IPS-15b (cell line): ENCODE measurements at regions not wholly inside any gene's neighbourhood (a gene's known extent, or its start where the extent isn't known, plus 50 kb on each side); places are given as distances from the start of the nearest gene placed in this dataset.

Experiments used
- H3K27me3 ChIP-seq: one replicate; pipeline ENCODE4 v1.6.1; 2013; ENCODE audit warnings: low read length; ENCODE audit not compliant: control insufficient read depth, insufficient read depth
- H3K36me3 ChIP-seq: one replicate; pipeline ENCODE4 v1.6.1; 2013; ENCODE audit warnings: low read length; ENCODE audit not compliant: control insufficient read depth, insufficient read depth
- H3K4me1 ChIP-seq: one replicate; pipeline ENCODE4 v1.6.1; 2013; ENCODE audit warnings: mild to moderate bottlenecking, low read length; ENCODE audit not compliant: control insufficient read depth, insufficient read depth
- H3K4me3 ChIP-seq: one replicate; pipeline ENCODE4 v1.5.1; 2013; ENCODE audit warnings: low read depth, low read length
- H3K9ac ChIP-seq: one replicate; pipeline ENCODE4 v1.6.1; 2013; ENCODE audit warnings: low read depth, mild to moderate bottlenecking, low read length
- H3K9me3 ChIP-seq: one replicate; pipeline ENCODE4 v1.6.1; 2013; ENCODE audit warnings: mild to moderate bottlenecking, low read length; ENCODE audit not compliant: control insufficient read depth, insufficient read depth

GRCh38 chr9:8139756-8140155 is 340.2 kb upstream of the DMAC1 start:
- H3K27me3 ChIP-seq = no peaks in the 10 kb centered on the region
- peaks cover 4% of the 10 kb centered on the region for H3K4me1 ChIP-seq
- no peaks in the 10 kb centered on the region for H3K36me3 ChIP-seq
- H3K4me3 ChIP-seq = no peak overlapping the region
- no peak overlapping the region for H3K9ac ChIP-seq
- no peaks in the 10 kb centered on the region for H3K9me3 ChIP-seq

GRCh38 chr9:8136477-8136876 is 336.9 kb upstream of the DMAC1 start:
- no peaks in the 10 kb centered on the region for H3K9me3 ChIP-seq
- H3K4me1 ChIP-seq = peaks cover 4% of the 10 kb centered on the region
- no peaks in the 10 kb centered on the region for H3K36me3 ChIP-seq
- no peak overlapping the region for H3K4me3 ChIP-seq
- H3K27me3 ChIP-seq = no peaks in the 10 kb centered on the region
- no peak overlapping the region for H3K9ac ChIP-seq

- Histone ChIP-seq H3K4me1 (peaks cover 4% of the 10 kb centered on the region), H3K4me3 (no peak overlapping the region), H3K27me3 (no peaks in the 10 kb centered on the region), H3K36me3 (no peaks in the 10 kb centered on the region), H3K9ac (no peak overlapping the region), H3K9me3 (no peaks in the 10 kb centered on the region)
Measured at GRCh38 chr9:8134635-8135034, 335.1 kb upstream of the DMAC1 start.

- H3K4me3 ChIP-seq = no peak overlapping the region
- H3K36me3 ChIP-seq = no peaks in the 10 kb centered on the region
- H3K9me3 ChIP-seq = no peaks in the 10 kb centered on the region
- H3K4me1 ChIP-seq = no peaks in the 10 kb centered on the region
- no peaks in the 10 kb centered on the region for H3K27me3 ChIP-seq
- H3K9ac ChIP-seq = no peak overlapping the region
Measured at GRCh38 chr9:8133606-8134005, 334.0 kb upstream of the DMAC1 start.

- no peaks in the 10 kb centered on the region for H3K36me3 ChIP-seq
- no peak overlapping the region for H3K4me3 ChIP-seq
- H3K27me3 ChIP-seq = no peaks in the 10 kb centered on the region
- no peaks in the 10 kb centered on the region for H3K4me1 ChIP-seq
- H3K9ac ChIP-seq = no peak overlapping the region
- no peaks in the 10 kb centered on the region for H3K9me3 ChIP-seq
Measured at GRCh38 chr9:8115570-8115969, 316.0 kb upstream of the DMAC1 start.

GRCh38 chr9:8114826-8115225 is 315.2 kb upstream of the DMAC1 start:
- no peak overlapping the region for H3K9ac ChIP-seq

GRCh38 chr9:8106362-8106761 is 306.8 kb upstream of the DMAC1 start:
- H3K4me3 ChIP-seq = no peak overlapping the region

More at GRCh38 chr9:8114826-8115225, 315.2 kb upstream of the DMAC1 start:
- Histone ChIP-seq H3K36me3 (no peaks in the 10 kb centered on the region), H3K9me3 (no peaks in the 10 kb centered on the region), H3K4me1 (no peaks in the 10 kb centered on the region), H3K4me3 (no peak overlapping the region), H3K27me3 (no peaks in the 10 kb centered on the region)

GRCh38 chr9:8101607-8102006 is 302.0 kb upstream of the DMAC1 start:
- Histone ChIP-seq H3K4me3 (no peak overlapping the region), H3K4me1 (no peaks in the 10 kb centered on the region), H3K9me3 (no peaks in the 10 kb centered on the region), H3K27me3 (no peaks in the 10 kb centered on the region), H3K9ac (no peak overlapping the region), H3K36me3 (no peaks in the 10 kb centered on the region)

More at GRCh38 chr9:8106362-8106761, 306.8 kb upstream of the DMAC1 start:
- no peaks in the 10 kb centered on the region for H3K27me3 ChIP-seq
- no peaks in the 10 kb centered on the region for H3K36me3 ChIP-seq
- no peaks in the 10 kb centered on the region for H3K9me3 ChIP-seq
- no peaks in the 10 kb centered on the region for H3K4me1 ChIP-seq
- H3K9ac ChIP-seq = no peak overlapping the region

GRCh38 chr9:8096091-8096490 is 296.5 kb upstream of the DMAC1 start:
- Histone ChIP-seq H3K27me3 (no peaks in the 10 kb centered on the region), H3K9me3 (no peaks in the 10 kb centered on the region), H3K36me3 (no peaks in the 10 kb centered on the region), H3K9ac (no peak overlapping the region), H3K4me1 (no peaks in the 10 kb centered on the region), H3K4me3 (no peak overlapping the region)

- Histone ChIP-seq H3K9me3 (no peaks in the 10 kb centered on the region), H3K36me3 (no peaks in the 10 kb centered on the region), H3K4me1 (no peaks in the 10 kb centered on the region), H3K27me3 (no peaks in the 10 kb centered on the region), H3K4me3 (no peak overlapping the region), H3K9ac (no peak overlapping the region)
Measured at GRCh38 chr9:8095672-8096086, 296.1 kb upstream of the DMAC1 start.

GRCh38 chr9:8088477-8088876 is 288.9 kb upstream of the DMAC1 start:
- Histone ChIP-seq H3K9ac (no peak overlapping the region), H3K4me3 (no peak overlapping the region)

GRCh38 chr9:8085986-8086385 is 286.4 kb upstream of the DMAC1 start:
- Histone ChIP-seq H3K36me3 (no peaks in the 10 kb centered on the region), H3K9ac (no peak overlapping the region), H3K4me1 (no peaks in the 10 kb centered on the region)

More at GRCh38 chr9:8088477-8088876, 288.9 kb upstream of the DMAC1 start:
- Histone ChIP-seq H3K27me3 (no peaks in the 10 kb centered on the region), H3K4me1 (no peaks in the 10 kb centered on the region), H3K9me3 (no peaks in the 10 kb centered on the region), H3K36me3 (no peaks in the 10 kb centered on the region)

More at GRCh38 chr9:8085986-8086385, 286.4 kb upstream of the DMAC1 start:
- H3K9me3 ChIP-seq = no peaks in the 10 kb centered on the region
- H3K27me3 ChIP-seq = no peaks in the 10 kb centered on the region
- no peak overlapping the region for H3K4me3 ChIP-seq
